DOHH2 (cell line): ENCODE measurements at regions not wholly inside any gene's neighbourhood (a gene's known extent, or its start where the extent isn't known, plus 50 kb on each side); places are given as distances from the start of the nearest gene placed in this dataset.

ENCODE experiments used
- EZH2phosphoT487 ChIP-seq: fragments of 200-600 bp; sonication (generic); IDR thresholded peaks from 2 replicates; pipeline ENCODE4 v1.6.1; 2017; ENCODE audit warnings: borderline replicate concordance, mild to moderate bottlenecking, antibody characterized with exemption, low read length, moderate library complexity, mixed read lengths
- TF ChIP-seq, protein P1 (sequence below): fragments of 200-600 bp; sonication (generic); IDR thresholded peaks from one replicate; pipeline ENCODE4 v1.5.1; 2014; ENCODE audit warnings: antibody characterized with exemption, mild to moderate bottlenecking, low read depth, low read length; ENCODE audit not compliant: poor library complexity, severe bottlenecking

DNA sequence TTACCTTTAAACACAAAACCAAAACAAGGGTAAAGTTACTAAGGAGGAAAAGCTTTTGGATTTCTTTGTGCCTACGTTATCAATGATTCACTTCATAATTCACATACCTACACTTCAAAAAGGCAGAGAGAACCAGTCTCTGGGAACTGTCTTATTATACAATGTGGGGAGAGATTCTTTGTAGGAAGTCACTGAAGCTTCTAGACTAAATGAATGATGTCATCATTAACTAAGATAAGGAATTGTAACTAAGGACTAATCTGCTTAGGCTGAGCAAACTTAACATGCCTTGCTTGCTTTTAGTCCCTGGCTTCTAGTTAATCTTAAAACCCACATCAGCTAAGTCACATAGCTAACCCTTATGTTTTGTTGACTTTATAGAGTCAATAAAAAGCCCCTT lies 771.2 kb downstream of the NXPH1 start:
- TF ChIP-seq, protein P1, sequence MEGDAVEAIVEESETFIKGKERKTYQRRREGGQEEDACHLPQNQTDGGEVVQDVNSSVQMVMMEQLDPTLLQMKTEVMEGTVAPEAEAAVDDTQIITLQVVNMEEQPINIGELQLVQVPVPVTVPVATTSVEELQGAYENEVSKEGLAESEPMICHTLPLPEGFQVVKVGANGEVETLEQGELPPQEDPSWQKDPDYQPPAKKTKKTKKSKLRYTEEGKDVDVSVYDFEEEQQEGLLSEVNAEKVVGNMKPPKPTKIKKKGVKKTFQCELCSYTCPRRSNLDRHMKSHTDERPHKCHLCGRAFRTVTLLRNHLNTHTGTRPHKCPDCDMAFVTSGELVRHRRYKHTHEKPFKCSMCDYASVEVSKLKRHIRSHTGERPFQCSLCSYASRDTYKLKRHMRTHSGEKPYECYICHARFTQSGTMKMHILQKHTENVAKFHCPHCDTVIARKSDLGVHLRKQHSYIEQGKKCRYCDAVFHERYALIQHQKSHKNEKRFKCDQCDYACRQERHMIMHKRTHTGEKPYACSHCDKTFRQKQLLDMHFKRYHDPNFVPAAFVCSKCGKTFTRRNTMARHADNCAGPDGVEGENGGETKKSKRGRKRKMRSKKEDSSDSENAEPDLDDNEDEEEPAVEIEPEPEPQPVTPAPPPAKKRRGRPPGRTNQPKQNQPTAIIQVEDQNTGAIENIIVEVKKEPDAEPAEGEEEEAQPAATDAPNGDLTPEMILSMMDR: no peak
- no peak for TF ChIP-seq EZH2phosphoT487
